DMS53 treated with DMSO at 0.1 percent for 48 hours (cell line): ENCODE measurements at regions not wholly inside any gene's neighbourhood (a gene's known extent, or its start where the extent isn't known, plus 50 kb on each side); places are given as distances from the start of the nearest gene placed in this dataset.

Source experiments
- DNase-seq: peaks from one replicate; lab custom pipeline; 2025; ENCODE audit not compliant: unreplicated experiment; lab: John Stamatoyannopoulos, UW

DNA sequence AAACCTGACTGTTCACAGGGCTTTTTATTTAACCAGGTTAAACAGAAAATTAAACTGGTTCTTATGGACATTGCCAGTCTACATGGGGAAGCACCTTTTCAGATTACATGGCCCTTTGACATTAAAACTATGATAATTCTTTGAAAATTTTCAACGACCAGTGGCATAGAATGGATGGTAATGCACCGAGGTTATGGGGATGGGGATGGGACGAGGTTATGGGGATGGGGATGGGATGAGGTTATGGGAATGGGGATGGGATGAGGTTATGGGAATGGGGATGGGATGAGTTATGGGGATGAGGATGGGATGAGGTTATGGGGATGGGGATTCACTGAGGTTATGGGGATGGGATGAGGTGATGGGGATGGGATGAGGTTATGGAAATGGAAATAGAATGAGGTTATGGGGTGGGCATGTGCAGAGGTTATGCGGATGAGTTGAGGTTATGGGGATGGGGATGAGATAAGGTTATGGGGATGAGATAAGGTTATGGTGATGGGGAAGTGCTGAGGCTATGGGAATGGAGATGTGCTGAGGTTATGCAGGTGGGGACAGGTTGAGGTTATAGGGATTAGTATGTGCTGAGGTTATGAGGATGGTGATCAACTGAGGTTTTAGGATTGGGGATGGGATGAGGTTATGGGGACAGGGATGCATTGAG is 541.9 kb downstream of the CDH26 start:
- DNase-seq: no peak

DNA sequence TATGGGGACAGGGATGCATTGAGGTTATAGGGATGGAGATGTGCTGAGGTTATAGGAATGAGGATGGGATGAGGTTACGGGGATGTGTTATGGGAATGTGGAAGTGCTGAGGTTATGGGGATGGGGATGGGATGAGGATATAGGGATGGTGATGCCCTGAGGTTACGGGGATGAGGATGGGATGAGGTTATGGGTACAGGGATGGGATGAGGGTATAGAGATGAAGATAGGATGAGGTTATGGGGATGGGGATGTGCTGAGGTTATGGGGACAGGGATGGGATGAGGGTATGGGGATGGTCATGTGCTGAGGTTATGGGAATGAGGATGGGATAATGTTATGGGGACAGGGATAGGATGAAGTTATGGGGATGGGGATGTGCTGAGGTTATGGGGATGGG is 542.8 kb downstream of the CDH26 start:
- no peak for DNase-seq

- no peak for DNase-seq
Measured at GRCh38 chr20:60502881-60503280, 544.7 kb downstream of the CDH26 start.

GRCh38 chr20:60505423-60505822 is 547.2 kb downstream of the CDH26 start:
- DNase-seq: no peak

GRCh38 chr20:60506061-60506460 is 547.8 kb downstream of the CDH26 start:
- no peak for DNase-seq

DNA sequence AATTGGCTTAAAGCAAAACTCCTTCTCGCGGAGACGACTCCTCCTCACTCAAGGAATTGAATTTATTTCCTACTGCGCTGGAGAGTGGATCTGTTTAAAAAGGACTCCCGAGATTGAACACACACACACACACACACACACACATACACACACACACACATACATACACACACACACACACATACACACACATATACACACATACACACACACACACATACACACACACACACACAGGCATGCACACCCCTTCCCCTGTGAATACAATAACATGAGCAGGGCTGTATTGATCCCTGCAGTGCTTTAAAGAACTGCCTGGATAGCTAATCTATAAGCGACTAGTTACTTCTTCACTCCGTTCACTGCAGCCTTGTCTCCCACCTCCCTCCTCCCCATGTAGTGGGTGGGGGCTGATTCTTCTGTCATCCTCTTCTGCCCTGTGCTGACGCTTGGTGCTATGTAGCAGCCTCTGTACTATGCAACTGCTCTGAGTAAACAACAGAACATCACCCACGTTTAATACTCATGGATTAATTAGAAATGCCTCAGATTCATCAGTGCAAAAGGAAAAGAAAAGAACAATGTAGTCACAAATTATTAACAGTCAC is 549.0 kb downstream of the CDH26 start:
- no peak for DNase-seq

GRCh38 chr20:60509407-60509806 is 551.2 kb downstream of the CDH26 start:
- DNase-seq: no peak

- no peak for DNase-seq
Measured at GRCh38 chr20:60510356-60510755, 552.1 kb downstream of the CDH26 start.

- DNase-seq: no peak
Measured at GRCh38 chr20:60512443-60512842, 554.2 kb downstream of the CDH26 start.

DNA sequence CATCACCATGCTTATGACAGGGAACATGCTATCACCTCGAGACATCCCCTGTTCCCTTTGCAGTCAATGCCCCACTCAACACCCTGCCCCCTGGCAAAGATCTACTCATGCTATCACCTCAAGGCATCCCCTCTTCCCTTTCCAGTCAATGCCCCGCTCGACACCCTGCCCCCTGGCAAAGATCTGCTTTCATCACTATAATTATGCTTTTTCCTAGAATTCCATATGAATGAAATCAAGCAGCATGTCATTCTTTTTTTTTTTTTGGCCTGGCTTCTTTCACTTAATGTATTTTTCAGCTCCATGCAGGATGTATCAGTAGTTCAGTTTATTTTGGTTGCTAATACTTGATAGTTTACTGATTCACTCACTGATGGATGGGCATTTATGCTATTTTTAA is 554.9 kb downstream of the CDH26 start:
- DNase-seq: no peak

- DNase-seq: no peak
Measured at GRCh38 chr20:60516442-60516841, 558.2 kb downstream of the CDH26 start.

DNA sequence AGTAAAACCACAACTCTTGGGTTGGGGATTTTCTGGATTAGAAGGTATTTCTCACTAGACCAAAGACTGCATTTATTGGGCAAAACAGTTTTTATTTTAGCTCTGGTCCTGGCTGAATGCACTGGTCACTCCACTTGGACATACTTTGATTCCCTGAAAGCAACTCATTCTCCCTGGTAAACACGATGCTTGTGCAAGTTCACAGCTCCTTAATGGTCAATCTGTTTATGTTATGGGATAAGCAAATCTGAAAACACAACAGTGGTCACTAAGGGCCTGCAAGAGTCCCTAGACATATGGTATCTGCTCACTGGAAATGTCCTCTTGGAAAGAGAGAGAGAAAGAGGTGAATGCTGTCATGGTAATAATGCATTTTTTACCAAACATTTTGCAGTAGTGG is 559.8 kb downstream of the CDH26 start:
- DNase-seq: no peak

DNA sequence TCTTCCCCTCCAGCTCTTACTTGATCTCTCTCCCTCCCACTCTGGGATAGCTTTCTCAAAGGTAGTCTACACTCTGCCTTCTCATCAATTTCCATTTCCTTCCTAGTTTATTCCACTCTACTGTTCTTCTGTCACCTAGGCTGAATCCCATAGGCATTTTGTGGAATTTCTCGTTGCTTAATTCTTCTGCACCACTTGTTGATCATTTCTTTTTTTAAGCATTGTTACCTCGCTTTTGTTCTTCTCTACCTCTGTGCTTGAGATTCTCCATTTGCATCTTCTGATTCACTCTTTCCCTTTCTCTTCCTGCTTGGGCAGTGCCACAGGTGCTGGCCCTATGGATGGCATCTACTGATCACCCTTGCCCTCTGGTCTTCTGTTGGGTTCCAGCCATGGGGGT is 567.2 kb downstream of the CDH26 start:
- DNase-seq: no peak

- no peak for DNase-seq
Measured at GRCh38 chr20:60527656-60528055, 569.4 kb downstream of the CDH26 start.

DNA sequence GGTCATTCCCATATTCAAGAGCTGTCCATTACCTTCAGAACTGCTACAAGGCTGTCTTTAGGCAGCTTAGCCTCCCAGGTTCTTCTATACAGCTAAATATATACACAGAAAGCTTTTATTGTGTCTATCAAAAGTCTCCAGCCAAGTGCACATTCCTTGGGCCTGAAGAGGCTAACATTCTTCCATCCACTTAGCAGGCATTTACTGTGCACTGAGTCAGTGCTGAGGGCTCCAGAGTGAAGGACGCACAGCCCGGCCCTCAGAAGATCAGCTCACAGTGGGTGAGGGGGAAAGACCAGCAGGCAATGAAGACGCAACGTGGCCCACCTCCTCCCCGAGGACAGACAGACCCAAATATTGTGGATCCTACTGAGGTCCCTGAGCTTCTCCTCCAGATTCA is 569.9 kb downstream of the CDH26 start:
- no peak for DNase-seq

GRCh38 chr20:60529149-60529548 is 570.9 kb downstream of the CDH26 start:
- no peak for DNase-seq

DNA sequence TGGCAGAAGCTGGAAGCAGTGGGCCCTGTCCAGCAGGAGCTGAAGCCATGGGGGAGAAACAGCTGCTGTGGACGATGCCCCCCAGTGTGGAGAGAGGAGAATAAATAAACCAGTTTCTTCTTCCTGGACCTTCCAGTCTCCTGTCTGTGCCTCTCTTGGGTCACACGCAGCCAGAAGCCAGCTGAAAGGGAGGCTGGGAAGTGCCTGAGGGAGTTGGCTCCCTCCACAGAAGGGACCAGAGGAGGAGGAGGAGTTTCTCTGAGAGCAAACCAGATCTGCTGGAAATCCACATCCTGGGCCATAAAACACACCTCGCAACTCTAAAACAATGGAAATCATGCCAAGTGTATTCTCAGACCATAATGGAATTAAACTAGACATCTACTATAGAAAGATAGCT is 577.0 kb downstream of the CDH26 start:
- no peak for DNase-seq

DNA sequence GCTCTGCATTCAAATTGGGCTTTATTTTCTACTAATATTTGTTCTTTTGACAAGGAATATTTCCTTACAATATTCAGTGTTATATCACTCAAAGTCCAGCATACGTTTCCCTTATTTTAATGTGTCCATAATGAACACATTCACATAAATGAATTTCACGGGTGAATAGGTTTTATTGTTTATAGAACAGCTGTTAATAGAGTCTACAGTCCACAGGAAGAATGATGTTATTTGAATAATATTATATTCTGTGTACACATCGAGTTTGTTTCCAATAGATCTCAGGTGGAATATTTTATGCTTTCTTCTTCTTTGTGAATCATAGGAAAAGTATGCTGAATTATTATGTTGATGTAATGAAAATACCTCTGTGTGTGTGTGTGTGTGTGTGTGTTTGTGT is 582.4 kb downstream of the CDH26 start:
- peak; percentile 35 for DNase-seq

DNA sequence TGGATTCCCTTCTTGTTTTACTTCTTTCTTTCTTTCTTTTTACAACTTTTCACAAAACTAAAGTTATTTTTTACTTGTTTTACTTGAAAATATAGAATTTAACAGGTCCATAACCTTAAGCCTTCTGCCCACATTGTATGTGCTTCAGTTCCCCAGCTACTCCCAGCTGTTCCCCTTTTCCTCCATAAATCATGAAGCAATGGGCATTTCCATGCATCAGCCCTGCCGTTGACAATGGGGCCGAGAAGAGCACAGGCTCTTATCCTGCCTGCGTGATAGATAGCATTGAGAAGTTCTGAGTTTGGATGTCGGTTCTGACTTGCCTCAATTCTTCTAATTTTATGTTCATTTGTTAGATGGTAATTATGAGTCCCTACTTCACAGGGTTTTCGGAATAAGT is 583.8 kb downstream of the CDH26 start:
- no peak for DNase-seq

GRCh38 chr20:60543598-60543997 is 585.4 kb downstream of the CDH26 start:
- no peak for DNase-seq

DNA sequence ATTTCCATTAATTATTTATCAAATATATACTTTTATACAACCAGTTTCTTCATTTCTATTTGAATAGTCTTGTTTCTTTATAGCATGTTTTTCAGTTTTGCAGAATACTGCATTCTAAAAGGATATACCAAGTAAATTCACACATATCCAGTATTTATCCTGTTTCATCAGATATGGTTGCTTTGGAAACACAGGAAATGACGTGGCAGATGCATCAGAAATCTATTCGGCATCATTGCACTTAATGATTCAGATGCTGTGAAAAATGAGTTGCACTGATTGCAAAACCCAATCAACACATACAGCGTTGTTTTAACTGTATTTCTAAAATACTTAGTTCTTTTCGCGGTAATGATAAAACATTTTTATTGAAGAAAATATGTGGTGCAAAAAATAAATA is 594.9 kb downstream of the CDH26 start:
- no peak for DNase-seq

DNA sequence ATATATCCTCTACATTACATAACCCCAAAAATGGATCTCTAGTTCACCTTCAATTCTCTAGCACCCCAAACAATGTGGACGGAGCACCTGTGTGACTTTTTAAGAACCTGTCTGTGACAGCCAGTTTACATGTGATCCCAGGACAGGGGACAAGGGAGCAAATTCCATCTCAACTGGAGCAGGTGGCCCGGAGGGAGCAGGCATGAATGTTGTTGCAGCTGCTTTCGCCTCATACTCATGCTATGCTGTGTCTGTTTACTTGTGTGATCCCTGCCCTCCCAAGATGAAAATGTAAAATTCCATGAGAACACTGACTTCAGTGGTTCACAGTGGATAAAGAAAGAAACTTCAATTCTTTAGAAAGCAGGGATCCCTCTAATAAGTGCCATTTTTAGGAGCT is 600.3 kb downstream of the CDH26 start:
- DNase-seq: no peak

DNA sequence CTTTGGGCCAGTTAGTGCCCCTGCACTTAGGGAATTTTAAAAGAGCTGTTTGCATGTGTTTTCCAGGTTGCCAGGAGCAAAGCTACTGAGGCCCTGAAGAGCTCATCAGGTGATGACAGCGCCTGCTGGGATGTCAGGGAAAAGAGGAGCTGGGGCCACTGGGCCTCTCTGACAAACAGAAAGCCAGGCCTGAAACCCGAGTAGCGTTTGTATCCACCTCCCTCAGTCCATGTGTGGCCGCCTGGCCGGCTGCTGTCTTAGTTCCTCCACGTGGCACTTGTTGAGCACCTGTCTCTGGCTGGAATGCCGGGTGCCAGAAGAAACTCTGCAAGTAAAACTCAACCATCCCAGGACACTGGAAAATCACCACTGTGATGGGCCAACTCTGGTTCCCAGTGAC is 601.2 kb downstream of the CDH26 start:
- no peak for DNase-seq
